ENCODE measurements at regions not wholly inside any gene's neighbourhood (a gene's known extent, or its start where the extent isn't known, plus 50 kb on each side); places are given as distances from the start of the nearest gene placed in this dataset.

DNA sequence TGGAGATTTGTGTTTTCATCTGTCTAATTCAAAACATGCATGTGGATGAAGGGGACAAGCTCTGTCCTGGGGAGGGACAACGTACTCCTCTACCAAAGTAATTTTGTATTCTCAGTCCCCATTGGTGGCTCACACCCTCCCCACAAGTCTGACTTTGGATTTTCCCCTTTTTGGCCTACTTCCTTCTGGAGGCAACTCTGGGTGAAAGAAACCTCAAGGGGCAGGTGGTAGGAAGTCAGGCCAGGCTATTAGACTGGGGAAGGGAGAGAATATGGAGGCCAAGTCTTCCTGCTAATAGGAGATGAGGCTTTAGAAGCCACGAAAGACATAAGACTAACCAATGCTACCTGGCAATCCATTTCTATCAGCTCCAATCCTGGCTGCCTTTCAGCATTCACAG, 124.9 kb upstream of the RASGRP1 start:
- in situ Hi-C loops (cut with HindIII; ENCODE audit: low pct_ligation_motif_present, low sequenced_read_pairs): loop anchor here (25.0 kb wide), 1 partner anchor 702 kb away; no protein-coding TSS in a partner anchor
- no peak for DNase-seq
- Histone ChIP-seq H3K27ac (no peak overlapping the region), H3K36me3 (replicated peaks) (no peaks in the 10 kb centered on the region), H3K27me3 (replicated peaks) (no peaks in the 10 kb centered on the region), H3K4me3 (ENCODE audit: low read depth, low read length) (no peak overlapping the region)
- TF ChIP-seq CTCF (IDR thresholded peaks at IDR 0.05; ENCODE audit: low read depth, low read length, missing control alignments): no peak

DNA sequence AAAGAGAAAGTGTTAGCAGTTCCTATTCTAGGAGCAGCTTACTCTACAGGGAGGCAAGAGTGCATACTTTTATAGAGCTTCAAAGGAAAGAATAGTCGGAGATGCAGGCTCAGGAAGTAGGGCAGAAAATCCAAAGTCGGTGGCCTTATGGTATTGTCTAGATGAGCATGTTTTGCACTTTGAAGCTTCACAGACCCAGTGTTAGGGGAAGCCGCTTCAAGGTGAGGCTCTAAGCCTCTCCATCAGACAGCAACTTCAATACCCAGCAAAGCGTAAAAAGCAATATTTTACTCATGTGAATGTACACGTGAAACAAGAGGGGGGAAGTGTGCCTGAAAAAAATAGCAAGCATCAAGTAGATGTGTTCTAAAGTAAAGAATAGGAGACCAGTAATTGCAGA, 125.6 kb upstream of the RASGRP1 start:
- H3K27ac ChIP-seq: no peak overlapping the region

GRCh38 chr15:38690719-38691332, 126.2 kb upstream of the RASGRP1 start:
- in situ Hi-C loops (cut with HindIII; ENCODE audit: low pct_ligation_motif_present, low sequenced_read_pairs): loop anchor here (25.0 kb wide), 1 partner anchor 704 kb away; no protein-coding TSS in a partner anchor
- peak; percentile 69 for DNase-seq
- Histone ChIP-seq H3K27me3 (replicated peaks) (no peaks in the 10 kb centered on the region), H3K4me3 (ENCODE audit: low read depth, low read length) (no peak overlapping the region), H3K27ac (no peak overlapping the region), H3K36me3 (replicated peaks) (no peaks in the 10 kb centered on the region)
- peak; percentile 92 for TF ChIP-seq CTCF (IDR thresholded peaks at IDR 0.05; ENCODE audit: low read depth, low read length, missing control alignments)

More for the DNA sequence above, 125.6 kb upstream of the RASGRP1 start:
- DNase-seq: no peak
- no peaks in the 10 kb centered on the region for H3K36me3 ChIP-seq (replicated peaks)
- H3K4me3 ChIP-seq (ENCODE audit: low read depth, low read length): no peak overlapping the region
- in situ Hi-C loops (cut with HindIII; ENCODE audit: low pct_ligation_motif_present, low sequenced_read_pairs): loop anchor here (25.0 kb wide), 1 partner anchor 703 kb away; no protein-coding TSS in a partner anchor
- no peaks in the 10 kb centered on the region for H3K27me3 ChIP-seq (replicated peaks)
- TF ChIP-seq CTCF (IDR thresholded peaks at IDR 0.05; ENCODE audit: low read depth, low read length, missing control alignments): no peak

- Histone ChIP-seq H3K27me3 (replicated peaks) (no peaks in the 10 kb centered on the region), H3K27ac (no peak overlapping the region), H3K36me3 (replicated peaks) (no peaks in the 10 kb centered on the region), H3K4me3 (ENCODE audit: low read depth, low read length) (no peak overlapping the region)
- DNase-seq: no peak
- in situ Hi-C loops (cut with HindIII; ENCODE audit: low pct_ligation_motif_present, low sequenced_read_pairs): loop anchor here (25.0 kb wide), 1 partner anchor 704 kb away; no protein-coding TSS in a partner anchor
- TF ChIP-seq CTCF (IDR thresholded peaks at IDR 0.05; ENCODE audit: low read depth, low read length, missing control alignments): no peak
Observed at GRCh38 chr15:38691377-38691776, 126.8 kb upstream of the RASGRP1 start.

DNA sequence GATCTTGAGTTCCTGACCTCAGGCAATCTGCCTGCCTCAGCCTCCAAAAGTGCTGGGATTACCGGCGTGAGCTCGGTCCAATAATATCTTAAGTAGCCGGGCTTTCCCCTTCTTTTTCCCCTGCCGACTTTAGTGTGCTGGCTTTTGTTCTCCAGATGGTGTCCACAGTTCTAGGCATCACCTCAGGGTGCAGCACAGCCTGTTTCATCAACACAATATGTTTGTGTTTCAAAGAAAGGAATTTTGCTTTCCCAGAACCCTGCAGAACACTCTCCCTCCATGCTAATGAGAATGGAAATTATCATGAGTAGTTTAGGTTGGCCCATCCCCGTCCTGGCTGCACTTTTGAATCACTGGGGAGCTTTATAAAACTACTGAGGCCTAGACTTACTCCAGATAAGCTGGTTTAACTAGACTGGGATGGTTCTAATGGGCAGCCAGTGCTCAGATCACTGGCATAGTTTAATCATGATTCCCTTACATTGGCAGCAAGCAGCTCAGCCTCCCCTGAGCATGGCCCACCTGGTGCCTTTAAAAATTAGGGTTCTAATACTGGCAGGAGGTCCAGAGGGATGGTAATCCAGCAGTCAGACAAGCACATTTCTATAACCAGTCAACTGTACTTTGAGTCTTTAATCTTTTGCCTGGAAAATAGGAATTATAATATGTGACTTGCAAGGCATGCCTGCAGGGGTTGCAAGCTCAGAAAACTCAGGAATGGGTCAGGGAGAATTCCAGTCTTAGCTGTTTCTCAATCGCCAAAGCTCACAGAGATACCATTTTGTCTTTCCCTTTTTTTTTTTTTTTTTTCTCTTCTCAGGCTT, 127.6 kb upstream of the RASGRP1 start:
- Histone ChIP-seq H3K36me3 (replicated peaks) (no peaks in the 10 kb centered on the region), H3K27me3 (replicated peaks) (no peaks in the 10 kb centered on the region), H3K27ac (no peak overlapping the region), H3K4me3 (ENCODE audit: low read depth, low read length) (no peak overlapping the region)
- in situ Hi-C loops (cut with HindIII; ENCODE audit: low pct_ligation_motif_present, low sequenced_read_pairs): loop anchor here (25.0 kb wide), 1 partner anchor 705 kb away; no protein-coding TSS in a partner anchor
- no peak for DNase-seq
- TF ChIP-seq CTCF (IDR thresholded peaks at IDR 0.05; ENCODE audit: low read depth, low read length, missing control alignments): no peak

Measured in brain microvascular endothelial cell (primary cell).